Body of pancreas (tissue), 4 donors: ENCODE measurements at regions not wholly inside any gene's neighbourhood (a gene's known extent, or its start where the extent isn't known, plus 50 kb on each side); places are given as distances from the start of the nearest gene placed in this dataset.
"Not testable (repeated sequence)": the region's sequence is repeated elsewhere in the genome, so short reads cannot be mapped to it uniquely, and the experiment has no call there.

Source experiments
- ATAC-seq: fragments of 150-250 bp; one replicate; pipeline ENCODE4 v1.9.1; 2016
- DNase-seq, 4 donors: peaks; one replicate each; pipeline ENCODE4 v3.0.0-alpha.2; 2019
- H3K27ac ChIP-seq, 4 donors: fragments of 200-600 bp; sonication (generic); 1 replicate in 3 of 4; 2 replicates in 1 of 4; pipeline versions ENCODE4 v1.5.1 to v1.6.1; 2016 to 2019; ENCODE audit warnings: mild to moderate bottlenecking in 1 of 4, mixed read lengths in 1 of 4, moderate library complexity in 1 of 4
- H3K27me3 ChIP-seq, 2 donors: fragments of 200-600 bp; sonication (generic); one replicate each; pipeline ENCODE4 v1.6.0; 2016; ENCODE audit warnings: mild to moderate bottlenecking in 1 of 2
- H3K36me3 ChIP-seq, 2 donors: fragments of 200-600 bp; sonication (generic); replicated peaks in 1 of 2; 2 replicates each; pipeline ENCODE4 v1.5.1; 2016; ENCODE audit warnings: low read depth in 2 of 2; ENCODE audit not compliant: insufficient read depth in 1 of 2
- H3K4me1 ChIP-seq: fragments of 200-600 bp; sonication (generic); one replicate; pipeline ENCODE4 v1.6.0; 2016
- H3K4me3 ChIP-seq, 2 donors: fragments of 200-600 bp; sonication (generic); 1 replicate in 1 of 2; 2 replicates in 1 of 2; pipeline ENCODE4 v1.5.1; 2016 to 2019
- H3K9me3 ChIP-seq, 3 donors: fragments of 200-600 bp; sonication (generic); 1 replicate in 2 of 3; 2 replicates in 1 of 3; pipeline ENCODE4 v1.5.1; 2016
- CTCF ChIP-seq, 7 experiments: fragments of 450-650 bp in 4 of 7; fragments of 200-600 bp in 3 of 7; sonication (generic) in 3 of 7; IDR thresholded peaks; one replicate each; pipeline ENCODE4 v1.5.1; 2016 to 2019; ENCODE audit warnings: antibody characterized with exemption in 7 of 7
- POLR2A ChIP-seq, 3 donors: fragments of 450-650 bp; IDR thresholded peaks; one replicate each; pipeline ENCODE4 v1.6.1; 2016; ENCODE audit warnings: antibody characterized with exemption in 3 of 3, mild to moderate bottlenecking in 2 of 3
- WGBS, 2 donors: methylation state at CpG; one replicate each; pipeline ENCODE4 v1.1.5; 2017; 5-methylcytosine and 5-hydroxymethylcytosine counted together
- intact Hi-C: fragments of 100-400 bp; cut with DNase I; formaldehyde crosslinking; loops from one replicate; pipeline ENCODE4 v1.15.1; 2023

DNA sequence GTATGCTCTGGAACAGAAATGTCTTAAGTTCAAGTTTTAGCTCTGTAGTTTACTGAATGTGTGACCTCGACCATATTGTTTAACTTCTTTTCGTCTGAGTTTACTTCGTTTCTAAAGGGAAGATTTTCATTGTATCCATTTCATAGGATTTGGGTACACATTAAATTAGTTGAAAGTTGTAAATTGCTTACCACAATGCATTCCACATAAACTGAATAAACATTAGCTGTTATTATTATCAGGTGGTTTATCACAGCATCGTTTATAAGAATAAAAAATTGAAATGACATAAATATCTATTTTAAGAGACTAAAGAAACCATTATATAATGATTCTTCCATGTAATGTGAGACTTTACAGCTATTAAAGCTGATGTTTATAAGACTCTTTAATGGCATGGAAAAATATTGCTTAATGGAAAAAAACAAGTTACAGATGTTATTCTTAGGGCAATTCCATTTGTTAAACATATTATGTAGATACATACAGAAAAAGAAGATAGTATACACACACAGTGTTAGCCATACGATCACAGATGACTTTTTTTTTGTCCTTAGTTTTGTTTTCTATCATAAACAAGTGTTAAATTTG, 342.3 kb upstream of the SGO1 start:
- 68 to 80% methylated on average over 5 of the region's 5 CpGs for WGBS, 2 donors
- intact Hi-C loops, result no loop called here
- Histone ChIP-seq H3K27me3 (no peaks in the 10 kb centered on the region), H3K4me1 (no peaks in the 10 kb centered on the region), H3K27ac (no peak overlapping the region), H3K9me3 (no peaks in the 10 kb centered on the region), H3K36me3 (no peaks in the 10 kb centered on the region), H3K4me3 (no peak overlapping the region)
- no peak for ATAC-seq
- no peak for TF ChIP-seq POLR2A (IDR thresholded peaks at IDR 0.05)
- TF ChIP-seq CTCF (IDR thresholded peaks at IDR 0.05), result no peak
- DNase-seq, result no peak

DNA sequence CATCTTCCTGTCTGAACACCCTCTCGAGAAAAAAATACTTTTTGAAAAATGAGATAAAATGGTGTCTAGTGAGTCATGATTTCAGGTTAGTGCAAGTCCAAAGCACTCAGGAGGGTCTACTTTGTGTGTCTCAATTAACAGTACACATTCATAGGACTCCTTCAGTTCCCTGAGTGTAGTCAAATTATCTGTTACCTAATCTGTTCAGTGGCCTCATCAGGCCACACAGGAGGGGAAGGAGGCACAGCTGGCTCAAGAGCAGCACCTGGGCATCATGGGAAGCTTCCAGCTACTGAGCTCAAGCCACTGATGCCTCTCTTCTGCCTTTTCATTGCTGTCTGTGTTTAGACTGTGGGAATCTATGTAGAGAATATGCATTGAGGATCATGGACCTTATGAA, 341.4 kb upstream of the SGO1 start:
- WGBS, 2 donors, result 61 to 71% methylated on average over 1 of the region's 1 CpG

GRCh38 chr3:20524328-20524727, 338.3 kb upstream of the SGO1 start:
- Histone ChIP-seq H3K36me3 (no peaks in the 10 kb centered on the region), H3K9me3 (no peaks in the 10 kb centered on the region), H3K27ac (no peak overlapping the region), H3K27me3 (no peaks in the 10 kb centered on the region), H3K4me3 (no peak overlapping the region), H3K4me1 (no peaks in the 10 kb centered on the region)
- TF ChIP-seq POLR2A (IDR thresholded peaks at IDR 0.05) (no peak), CTCF (IDR thresholded peaks at IDR 0.05) (no peak)
- DNase-seq (no peak), ATAC-seq (no peak)
- intact Hi-C loops, result no loop called here

More for the DNA sequence above, 341.4 kb upstream of the SGO1 start:
- no peak overlapping the region for H3K27ac ChIP-seq
- H3K36me3 ChIP-seq, result no peaks in the 10 kb centered on the region
- intact Hi-C loops, result no loop called here
- H3K27me3 ChIP-seq, result no peaks in the 10 kb centered on the region
- DNase-seq (no peak), ATAC-seq (no peak)
- H3K9me3 ChIP-seq, result no peaks in the 10 kb centered on the region
- no peak for TF ChIP-seq CTCF (IDR thresholded peaks at IDR 0.05)
- TF ChIP-seq POLR2A (IDR thresholded peaks at IDR 0.05), result no peak
- H3K4me1 ChIP-seq, result no peaks in the 10 kb centered on the region
- no peak overlapping the region for H3K4me3 ChIP-seq

DNA sequence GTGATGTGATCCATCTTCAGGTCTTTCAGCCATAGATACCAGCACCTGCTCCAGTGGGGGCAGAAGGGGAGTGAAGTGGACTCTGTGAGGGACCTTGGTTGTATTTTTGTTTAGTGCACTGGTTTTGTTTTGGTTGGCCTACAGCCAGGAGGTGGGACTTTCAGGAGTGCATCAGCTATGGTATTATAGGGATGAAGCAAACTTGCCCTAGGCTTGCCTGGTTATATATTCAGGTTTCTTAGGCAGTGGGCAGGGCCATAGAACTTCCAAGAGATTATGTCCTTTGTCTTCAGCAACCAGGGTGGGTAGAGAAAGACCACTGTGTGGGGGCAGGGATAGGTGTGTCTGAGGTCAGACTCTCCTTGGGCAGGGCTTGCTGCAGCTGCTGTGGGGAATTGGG, 337.3 kb upstream of the SGO1 start:
- intact Hi-C loops, result no loop called here
- no peak for DNase-seq

DNA sequence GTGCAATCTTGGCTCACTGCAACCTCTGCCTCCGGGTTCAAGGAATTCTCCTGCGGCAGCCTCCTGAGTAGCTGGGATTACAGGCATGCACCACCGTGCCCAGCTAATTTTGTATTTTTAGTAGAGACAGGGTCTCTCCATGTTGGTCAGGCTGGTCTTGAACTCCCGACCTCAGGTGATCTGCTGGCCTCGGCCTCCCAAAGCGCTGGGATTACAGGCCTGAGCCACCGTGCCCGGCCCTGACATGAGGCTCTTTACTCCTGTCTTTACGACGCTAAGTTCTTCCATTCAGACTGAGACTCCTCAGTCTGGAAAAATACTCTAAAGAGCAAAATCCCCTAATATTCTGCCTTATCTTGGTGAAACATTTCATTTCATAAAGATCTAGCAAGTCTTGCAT, 331.3 kb upstream of the SGO1 start:
- ATAC-seq, intact Hi-C loops: not testable (repeated sequence)

More for the DNA sequence above, 337.3 kb upstream of the SGO1 start:
- Histone ChIP-seq H3K4me3 (no peak overlapping the region), H3K27ac (no peak overlapping the region), H3K36me3 (no peaks in the 10 kb centered on the region), H3K9me3 (no peaks in the 10 kb centered on the region), H3K27me3 (no peaks in the 10 kb centered on the region), H3K4me1 (no peaks in the 10 kb centered on the region)
- TF ChIP-seq CTCF (IDR thresholded peaks at IDR 0.05) (no peak), POLR2A (IDR thresholded peaks at IDR 0.05) (no peak)
- no peak for ATAC-seq

More for the DNA sequence above, 331.3 kb upstream of the SGO1 start:
- H3K27me3 ChIP-seq, H3K36me3 ChIP-seq, H3K9me3 ChIP-seq, H3K4me1 ChIP-seq, H3K27ac ChIP-seq, DNase-seq, H3K4me3 ChIP-seq: not testable (repeated sequence)
- WGBS, 2 donors, result 92 to 95% methylated on average over 9 to 10 of the region's 10 CpGs
